ENCODE measurements at regions not wholly inside any gene's neighbourhood (a gene's known extent, or its start where the extent isn't known, plus 50 kb on each side); places are given as distances from the start of the nearest gene placed in this dataset.

- TF ChIP-seq GATA2 (CRISPR knock-in tag; IDR thresholded peaks at IDR 0.05) (peak; percentile 34), MNT (conservative IDR thresholded peaks at IDR 0.05) (0 out of 4 replicates have a peak, but pooled peaks of 1 of the 2 experiments have one; percentile 21), THRB (CRISPR knock-in tag; conservative IDR thresholded peaks at IDR 0.05) (no peak), TRIM28 (IDR thresholded peaks at IDR 0.05) (no peak), GABPA (tag; conservative IDR thresholded peaks at IDR 0.05; ENCODE audit: low read depth) (no peak), TAL1 (IDR thresholded peaks at IDR 0.05) (peak; percentile 57), COPS2 (conservative IDR thresholded peaks at IDR 0.05) (no peak), KDM5B (IDR thresholded peaks at IDR 0.05; ENCODE audit: insufficient replicate concordance, low read depth, low read length) (no peak), ZNF311 (CRISPR knock-in tag; IDR thresholded peaks at IDR 0.05) (no peak), DACH1 (IDR thresholded peaks at IDR 0.05; ENCODE audit: partially characterized antibody) (no peak), NRF1 (conservative IDR thresholded peaks at IDR 0.05 in 1 of 2, IDR thresholded peaks at IDR 0.05 in 1 of 2) (peak; percentile 32 to 45; a peak in 3 of 4 replicates), CBFA2T3 (IDR thresholded peaks at IDR 0.05) (peak; percentile 89), NFIC (IDR thresholded peaks at IDR 0.05) (peak; percentile 95), ZNF695 (CRISPR knock-in tag; IDR thresholded peaks at IDR 0.05) (no peak), MCM2 (IDR thresholded peaks at IDR 0.05; ENCODE audit: low read depth) (no peak), CREBBP (IDR thresholded peaks at IDR 0.05; ENCODE audit: low read depth, low read length) (no peak), DPF2 (IDR thresholded peaks at IDR 0.05) (peak; percentile 51; the same call in 1 of the 2 replicates), PRDM10 (IDR thresholded peaks at IDR 0.05; ENCODE audit: partially characterized antibody) (no peak), KAT7 (CRISPR knock-in tag; IDR thresholded peaks at IDR 0.05; ENCODE audit: borderline replicate concordance) (no peak), TRIM24 (IDR thresholded peaks at IDR 0.05) (peak in 1 of 2 experiments; percentile 74; a peak in 2 of 4 replicates), RFX1 (IDR thresholded peaks at IDR 0.05) (peak; percentile 29; the same call in 1 of the 2 replicates), CTBP1 (IDR thresholded peaks at IDR 0.05; ENCODE audit: borderline replicate concordance) (peak; percentile 76; the same call in 1 of the 2 replicates), EP300 (IDR thresholded peaks at IDR 0.05; ENCODE audit: low read length) (peak; percentile 38; the same call in 1 of the 2 replicates), ZNF639 (CRISPR knock-in tag; conservative IDR thresholded peaks at IDR 0.05 in 1 of 2, IDR thresholded peaks at IDR 0.05 in 1 of 2) (0 out of 4 replicates have a peak, but pooled peaks of 1 of the 2 experiments have one; percentile 18)
Measured at GRCh38 chr18:59957957-59958356, 58.2 kb downstream of the PMAIP1 start (continued).

All from K562 (cell line).